ENCODE measurements at regions not wholly inside any gene's neighbourhood (a gene's known extent, or its start where the extent isn't known, plus 50 kb on each side); places are given as distances from the start of the nearest gene placed in this dataset.

DNA sequence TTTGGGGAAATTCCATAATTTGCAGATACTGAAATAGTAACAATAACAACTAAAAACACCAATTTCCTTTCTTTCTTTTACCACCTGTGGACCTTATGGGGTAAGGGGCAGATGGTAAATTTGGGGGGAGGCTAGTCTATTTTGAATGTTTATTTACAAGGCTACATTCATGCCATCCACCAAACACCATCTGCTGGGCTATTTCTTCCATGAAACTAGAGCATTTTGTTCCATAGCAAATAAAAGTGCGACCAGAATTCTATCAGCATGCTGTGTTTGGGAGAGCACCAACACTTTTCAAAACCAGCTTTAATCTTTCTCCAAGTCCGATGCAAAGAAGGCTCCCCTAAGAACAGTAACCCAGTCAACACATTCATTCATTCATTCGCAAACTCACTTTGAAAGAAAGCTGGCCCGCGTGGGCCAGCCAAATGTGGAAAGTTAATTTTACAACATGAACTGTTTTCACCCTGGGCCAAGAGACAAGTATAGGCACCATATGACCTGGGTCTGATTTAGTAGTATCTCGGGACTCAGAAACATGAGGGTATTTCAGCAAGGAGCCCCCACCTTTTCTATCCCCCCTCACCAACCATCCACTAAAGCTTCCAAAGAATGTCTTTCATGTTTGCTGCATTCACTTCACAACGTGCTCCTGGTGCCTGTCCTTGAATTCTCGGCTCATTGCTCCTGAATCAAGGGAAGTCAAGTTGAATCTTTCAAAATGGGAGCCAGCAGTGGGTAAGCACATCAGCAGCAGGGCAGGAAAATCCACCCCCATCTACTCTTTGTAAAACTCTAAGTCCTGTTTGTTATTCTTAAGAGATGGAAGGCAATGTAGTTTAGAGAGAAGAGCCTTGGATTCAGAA lies 210.6 kb downstream of the C1D start:
- TF ChIP-seq, protein P1, sequence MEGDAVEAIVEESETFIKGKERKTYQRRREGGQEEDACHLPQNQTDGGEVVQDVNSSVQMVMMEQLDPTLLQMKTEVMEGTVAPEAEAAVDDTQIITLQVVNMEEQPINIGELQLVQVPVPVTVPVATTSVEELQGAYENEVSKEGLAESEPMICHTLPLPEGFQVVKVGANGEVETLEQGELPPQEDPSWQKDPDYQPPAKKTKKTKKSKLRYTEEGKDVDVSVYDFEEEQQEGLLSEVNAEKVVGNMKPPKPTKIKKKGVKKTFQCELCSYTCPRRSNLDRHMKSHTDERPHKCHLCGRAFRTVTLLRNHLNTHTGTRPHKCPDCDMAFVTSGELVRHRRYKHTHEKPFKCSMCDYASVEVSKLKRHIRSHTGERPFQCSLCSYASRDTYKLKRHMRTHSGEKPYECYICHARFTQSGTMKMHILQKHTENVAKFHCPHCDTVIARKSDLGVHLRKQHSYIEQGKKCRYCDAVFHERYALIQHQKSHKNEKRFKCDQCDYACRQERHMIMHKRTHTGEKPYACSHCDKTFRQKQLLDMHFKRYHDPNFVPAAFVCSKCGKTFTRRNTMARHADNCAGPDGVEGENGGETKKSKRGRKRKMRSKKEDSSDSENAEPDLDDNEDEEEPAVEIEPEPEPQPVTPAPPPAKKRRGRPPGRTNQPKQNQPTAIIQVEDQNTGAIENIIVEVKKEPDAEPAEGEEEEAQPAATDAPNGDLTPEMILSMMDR (IDR thresholded peaks at IDR 0.05; ENCODE audit: low read length, missing control alignments), result no peak
- no peak overlapping the region for H3K4me3 ChIP-seq (replicated peaks; ENCODE audit: low read depth, low read length)
- no peak for DNase-seq (ENCODE audit: low read depth)

DNA sequence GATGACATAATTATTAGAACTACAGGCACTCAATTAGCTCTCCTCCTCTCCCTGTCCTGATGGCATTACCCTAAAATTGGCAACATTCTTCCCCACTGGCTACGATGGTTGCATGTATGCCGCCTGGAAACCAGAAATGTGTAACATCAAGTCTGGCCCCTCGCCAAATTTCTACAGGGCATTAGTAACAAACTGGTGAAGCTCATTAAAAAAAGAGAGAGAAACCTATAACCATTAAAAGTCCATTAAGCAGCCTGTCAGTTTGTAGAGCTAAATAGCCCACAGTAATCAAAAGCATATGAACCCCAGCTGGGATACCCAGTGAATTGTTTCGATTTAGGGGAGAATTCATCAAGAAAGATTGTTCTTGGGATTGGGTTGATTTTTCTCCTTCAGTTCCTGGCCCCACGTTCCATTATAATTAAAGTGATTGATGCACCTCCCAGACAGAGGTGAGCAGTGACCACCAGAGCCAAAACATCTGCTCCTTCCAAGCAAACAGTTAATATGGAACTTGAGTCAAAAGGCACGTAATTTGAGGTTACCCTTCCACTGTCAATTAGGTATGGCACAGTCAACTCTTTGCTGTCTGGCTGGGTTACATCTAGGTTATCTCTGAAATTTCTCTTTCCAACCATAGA lies 208.6 kb downstream of the C1D start:
- DNase-seq (ENCODE audit: low read depth), result no peak
- H3K4me3 ChIP-seq (replicated peaks; ENCODE audit: low read depth, low read length), result no peak overlapping the region
- TF ChIP-seq, protein P1 (IDR thresholded peaks at IDR 0.05; ENCODE audit: low read length, missing control alignments), result no peak

DNA sequence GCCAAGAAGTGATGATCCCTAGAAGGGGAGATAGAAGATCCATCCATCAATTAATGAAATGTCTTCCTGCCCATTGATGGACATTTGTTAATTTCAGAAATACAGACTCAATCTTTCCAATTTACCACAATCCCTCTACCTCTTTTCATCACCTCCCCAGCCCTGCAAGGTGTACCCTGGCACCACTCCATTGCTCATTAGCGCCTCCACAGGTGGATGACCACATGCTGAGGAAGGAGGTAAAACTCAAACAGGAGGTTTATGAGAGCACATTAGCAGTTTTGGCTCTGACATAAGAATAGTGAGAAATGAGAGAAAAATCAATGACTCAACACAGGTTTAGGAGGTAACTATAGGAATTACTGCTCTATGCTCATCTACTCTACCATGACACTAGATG lies 208.0 kb downstream of the C1D start:
- H3K4me3 ChIP-seq (replicated peaks; ENCODE audit: low read depth, low read length), result no peak overlapping the region
- TF ChIP-seq, protein P1 (IDR thresholded peaks at IDR 0.05; ENCODE audit: low read length, missing control alignments), result no peak
- no peak for DNase-seq (ENCODE audit: low read depth)

DNA sequence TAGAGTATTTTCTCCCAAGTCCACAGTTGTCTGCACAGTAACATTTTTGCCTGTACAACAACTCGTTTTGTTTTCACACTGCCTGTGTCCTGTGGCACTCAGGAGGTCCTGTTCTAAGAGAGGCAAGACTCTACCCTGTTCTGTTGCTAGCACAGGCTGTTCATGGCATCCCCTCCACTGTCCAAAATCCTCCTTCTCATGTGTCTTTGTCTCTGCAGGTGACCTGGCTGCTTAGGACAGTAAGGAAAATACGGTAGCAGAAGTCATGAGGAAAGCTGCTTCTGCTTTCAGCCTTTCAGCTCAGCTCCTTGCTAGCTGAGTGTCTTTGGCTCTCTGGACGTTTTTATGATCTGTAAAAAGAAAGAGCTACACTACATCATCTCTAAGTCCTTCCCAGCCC lies 205.9 kb downstream of the C1D start:
- no peak for DNase-seq (ENCODE audit: low read depth)
- TF ChIP-seq, protein P1 (IDR thresholded peaks at IDR 0.05; ENCODE audit: low read length, missing control alignments), result no peak
- no peak overlapping the region for H3K4me3 ChIP-seq (replicated peaks; ENCODE audit: low read depth, low read length)

DNA sequence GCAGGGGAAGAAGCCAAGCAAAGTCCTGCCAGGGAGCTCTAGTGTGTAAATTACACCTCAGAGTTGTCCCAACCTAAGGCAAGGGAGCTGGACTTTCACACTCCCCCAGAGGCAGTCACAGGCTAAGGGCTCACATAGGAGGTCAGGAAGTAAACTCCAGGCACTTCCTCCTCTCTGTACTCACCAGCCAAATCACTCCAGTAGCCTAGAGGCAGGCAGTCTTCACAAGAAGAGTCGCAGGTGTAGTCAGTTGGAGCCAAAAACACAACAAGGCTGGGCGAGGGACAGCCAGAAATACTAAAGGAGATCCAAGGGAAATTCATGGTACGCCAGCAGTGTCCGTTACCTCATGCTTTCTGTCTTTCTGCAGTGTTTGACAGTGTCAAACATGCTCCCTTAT lies 205.0 kb downstream of the C1D start:
- TF ChIP-seq, protein P1 (IDR thresholded peaks at IDR 0.05; ENCODE audit: low read length, missing control alignments), result no peak
- DNase-seq (ENCODE audit: low read depth), result no peak
- H3K4me3 ChIP-seq (replicated peaks; ENCODE audit: low read depth, low read length), result no peak overlapping the region

DNA sequence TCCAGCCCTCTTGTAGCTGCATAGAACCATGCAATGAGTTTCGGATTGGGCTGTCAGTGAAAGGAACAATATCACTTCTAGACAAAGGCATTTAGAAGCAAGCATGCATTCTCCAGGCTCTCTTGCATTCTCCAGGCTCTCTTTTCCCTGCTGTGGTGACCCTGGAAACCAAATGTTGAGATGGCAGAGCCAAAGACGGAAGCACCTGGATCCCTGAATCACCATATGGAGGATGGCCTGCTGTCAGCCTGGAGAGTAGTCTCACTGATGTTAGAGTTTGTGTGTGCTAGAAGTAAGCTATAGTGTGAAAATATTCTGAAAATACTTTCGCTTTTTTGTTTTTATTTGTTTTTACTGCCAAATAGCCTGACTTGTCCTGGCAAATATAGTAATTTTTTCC lies 203.9 kb downstream of the C1D start:
- H3K4me3 ChIP-seq (replicated peaks; ENCODE audit: low read depth, low read length), result no peak overlapping the region
- no peak for DNase-seq (ENCODE audit: low read depth)
- TF ChIP-seq, protein P1 (IDR thresholded peaks at IDR 0.05; ENCODE audit: low read length, missing control alignments), result no peak
